SK-N-SH treated with all-trans-retinoic acid at 6 μM for 48 hours (cell line): ENCODE measurements at regions not wholly inside any gene's neighbourhood (a gene's known extent, or its start where the extent isn't known, plus 50 kb on each side); places are given as distances from the start of the nearest gene placed in this dataset.
A peak's percentile ranks its signal among the peaks of the same experiment; 100 is the strongest.

Experiments used
- SNAI2 ChIP-seq: fragments of 250-450 bp; sonication (Bioruptor Pico); IDR thresholded peaks from 2 replicates; pipeline ENCODE4 v1.5.0; 2020; ENCODE audit warnings: mild to moderate bottlenecking, moderate library complexity
- TCF4 ChIP-seq: fragments of 250-450 bp; sonication (Bioruptor Pico); IDR thresholded peaks from 2 replicates; pipeline ENCODE4 v1.8.0; 2021; ENCODE audit warnings: mild to moderate bottlenecking, moderate library complexity, borderline replicate concordance
- TSHZ2 ChIP-seq: fragments of 250-450 bp; sonication (Bioruptor Pico); IDR thresholded peaks from 2 replicates; pipeline ENCODE4 v1.5.0; 2020; ENCODE audit warnings: mild to moderate bottlenecking, moderate library complexity
- ZC3H10 ChIP-seq: fragments of 250-450 bp; sonication (Bioruptor Pico); IDR thresholded peaks from 2 replicates; pipeline ENCODE4 v1.5.1; 2021; ENCODE audit warnings: mild to moderate bottlenecking, moderate library complexity
- ZFP3 ChIP-seq: fragments of 250-450 bp; sonication (Bioruptor Pico); IDR thresholded peaks from 2 replicates; pipeline ENCODE4 v1.5.0; 2020; ENCODE audit warnings: mild to moderate bottlenecking, moderate library complexity
- ZFP30 ChIP-seq: fragments of 450-650 bp; formaldehyde crosslinking; IDR thresholded peaks from 2 replicates; pipeline ENCODE4 v1.5.0; 2022; ENCODE audit warnings: mild to moderate bottlenecking, moderate library complexity
- ZNF565 ChIP-seq: fragments of 450-650 bp; formaldehyde crosslinking; conservative IDR thresholded peaks from 2 replicates; pipeline ENCODE4 v1.5.0; 2020; ENCODE audit warnings: low read depth, mild to moderate bottlenecking, moderate library complexity

- TF ChIP-seq ZFP30 (CRISPR knock-in tag): no peak
- no peak for TF ChIP-seq ZFP3 (CRISPR knock-in tag)
- no peak for TF ChIP-seq TSHZ2 (CRISPR knock-in tag)
- TF ChIP-seq SNAI2 (CRISPR knock-in tag): no peak
- no peak for TF ChIP-seq ZC3H10 (CRISPR knock-in tag)
- TF ChIP-seq TCF4 (CRISPR knock-in tag): peak; percentile 23; the same call in 1 of the 2 replicates
- TF ChIP-seq ZNF565 (CRISPR knock-in tag): no peak
Measured at GRCh38 chr9:73741316-73741715, 589.7 kb downstream of the ANXA1 start.
